Stimulated activated naive B cell treated with anti-CD40 and anti-IgM and Interleukin-4, amounts not matched to agents 10 μg/mL and 1 μg/mL and 100 μg/mL, for 72 hours (primary cell): ENCODE measurements at regions not wholly inside any gene's neighbourhood (a gene's known extent, or its start where the extent isn't known, plus 50 kb on each side); places are given as distances from the start of the nearest gene placed in this dataset.

Experiments used
- ATAC-seq, 2 donors: fragments of 150-1000 bp; cut with Tn5 transposase; replicated peaks; 2 replicates each; pipeline ENCODE4 v1.10.0; 2021; ENCODE audit warnings: moderate library complexity in 1 of 2
- DNase-seq: peaks from one replicate; pipeline ENCODE4 v3.0.0; 2021
- H3K27ac Mint-ChIP-seq: one replicate; pipeline ENCODE4 v1.8.0; 2022; ENCODE audit warnings: mild to moderate bottlenecking, mixed read lengths
- H3K27me3 Mint-ChIP-seq, 2 donors: one replicate each; pipeline ENCODE4 v1.8.0; 2022; ENCODE audit warnings: mixed read lengths in 2 of 2
- H3K36me3 Mint-ChIP-seq, 2 donors: one replicate each; pipeline ENCODE4 v1.8.0; 2022; ENCODE audit warnings: mixed read lengths in 2 of 2, mild to moderate bottlenecking in 1 of 2
- H3K4me1 Mint-ChIP-seq, 2 donors: one replicate each; pipeline ENCODE4 v1.8.0; 2022; ENCODE audit warnings: mixed read lengths in 2 of 2, mild to moderate bottlenecking in 1 of 2
- H3K4me3 Mint-ChIP-seq, 2 donors: one replicate each; pipeline ENCODE4 v1.8.0; 2022; ENCODE audit warnings: mild to moderate bottlenecking in 2 of 2, mixed read lengths in 2 of 2, moderate library complexity in 1 of 2
- H3K9me3 Mint-ChIP-seq, 2 donors: one replicate each; pipeline ENCODE4 v1.8.0; 2022; ENCODE audit warnings: mixed read lengths in 2 of 2, mild to moderate bottlenecking in 1 of 2

- H3K36me3 Mint-ChIP-seq: no peaks in the 10 kb centered on the region
- H3K4me3 Mint-ChIP-seq: no peak overlapping the region
- no peak overlapping the region for H3K27ac Mint-ChIP-seq
- no peaks in the 10 kb centered on the region for H3K4me1 Mint-ChIP-seq
- ATAC-seq (no peak), DNase-seq (no peak)
- peaks cover 9 to 12% of the 10 kb centered on the region in 2 donors for H3K27me3 Mint-ChIP-seq
- no peaks in the 10 kb centered on the region for H3K9me3 Mint-ChIP-seq
Observed at GRCh38 chr9:3773362-3774060, 247.7 kb upstream of the RFX3 start.

GRCh38 chr9:3769646-3770045, 243.8 kb upstream of the RFX3 start:
- Mint-ChIP-seq H3K27me3 (peaks cover 8 to 9% of the 10 kb centered on the region in 2 donors), H3K27ac (no peak overlapping the region), H3K9me3 (no peaks in the 10 kb centered on the region), H3K4me1 (no peaks in the 10 kb centered on the region), H3K36me3 (no peaks in the 10 kb centered on the region), H3K4me3 (no peak overlapping the region)
- no peak for ATAC-seq
- no peak for DNase-seq

- Mint-ChIP-seq H3K4me1 (no peaks in the 10 kb centered on the region), H3K27me3 (peaks cover 8 to 9% of the 10 kb centered on the region in 2 donors), H3K27ac (no peak overlapping the region), H3K36me3 (no peaks in the 10 kb centered on the region), H3K4me3 (no peak overlapping the region), H3K9me3 (no peaks in the 10 kb centered on the region)
- ATAC-seq: no peak
- no peak for DNase-seq
Observed at GRCh38 chr9:3768712-3769457, 243.1 kb upstream of the RFX3 start.

GRCh38 chr9:3768286-3768685, 242.5 kb upstream of the RFX3 start:
- peaks cover 8 to 9% of the 10 kb centered on the region in 2 donors for H3K27me3 Mint-ChIP-seq
- H3K36me3 Mint-ChIP-seq: no peaks in the 10 kb centered on the region
- H3K4me3 Mint-ChIP-seq: no peak overlapping the region
- DNase-seq (no peak), ATAC-seq (no peak)
- peaks cover 0 to 2% of the 10 kb centered on the region in 2 donors for H3K9me3 Mint-ChIP-seq
- H3K4me1 Mint-ChIP-seq: no peaks in the 10 kb centered on the region
- no peak overlapping the region for H3K27ac Mint-ChIP-seq

GRCh38 chr9:3762076-3762475, 236.3 kb upstream of the RFX3 start:
- Mint-ChIP-seq H3K36me3 (no peaks in the 10 kb centered on the region), H3K27ac (no peak overlapping the region), H3K27me3 (peaks cover 7 to 16% of the 10 kb centered on the region in 2 donors), H3K4me1 (peaks cover 3 to 10% of the 10 kb centered on the region in 2 donors), H3K9me3 (peaks cover 0 to 8% of the 10 kb centered on the region in 2 donors), H3K4me3 (no peak overlapping the region)
- ATAC-seq (no peak), DNase-seq (no peak)

- Mint-ChIP-seq H3K9me3 (peaks cover 0 to 8% of the 10 kb centered on the region in 2 donors), H3K4me3 (no peak overlapping the region), H3K27ac (no peak overlapping the region), H3K4me1 (peaks cover 3 to 10% of the 10 kb centered on the region in 2 donors), H3K27me3 (peaks cover 4 to 11% of the 10 kb centered on the region in 2 donors), H3K36me3 (no peaks in the 10 kb centered on the region)
- ATAC-seq (no peak), DNase-seq (no peak)
Observed at GRCh38 chr9:3760031-3760430, 234.2 kb upstream of the RFX3 start.

- Mint-ChIP-seq H3K9me3 (peaks cover 0 to 8% of the 10 kb centered on the region in 2 donors), H3K36me3 (no peaks in the 10 kb centered on the region), H3K4me1 (peaks cover 3 to 10% of the 10 kb centered on the region in 2 donors), H3K27me3 (peaks cover 4 to 11% of the 10 kb centered on the region in 2 donors), H3K27ac (no peak overlapping the region), H3K4me3 (no peak overlapping the region)
- ATAC-seq (no peak), DNase-seq (no peak)
Observed at GRCh38 chr9:3758816-3759576, 233.2 kb upstream of the RFX3 start.

GRCh38 chr9:3756071-3756470, 230.3 kb upstream of the RFX3 start:
- peaks cover 0 to 4% of the 10 kb centered on the region in 2 donors for H3K9me3 Mint-ChIP-seq
- peaks cover 3 to 10% of the 10 kb centered on the region in 2 donors for H3K4me1 Mint-ChIP-seq
- H3K27me3 Mint-ChIP-seq: peaks cover 4 to 11% of the 10 kb centered on the region in 2 donors
- H3K4me3 Mint-ChIP-seq: no peak overlapping the region
- no peaks in the 10 kb centered on the region for H3K36me3 Mint-ChIP-seq
- no peak overlapping the region for H3K27ac Mint-ChIP-seq
- DNase-seq (no peak), ATAC-seq (no peak)

- Mint-ChIP-seq H3K27ac (no peak overlapping the region), H3K27me3 (peaks cover 0 to 5% of the 10 kb centered on the region in 2 donors), H3K4me1 (no peaks in the 10 kb centered on the region), H3K9me3 (peaks cover 0 to 2% of the 10 kb centered on the region in 2 donors), H3K4me3 (no peak overlapping the region), H3K36me3 (no peaks in the 10 kb centered on the region)
- no peak for ATAC-seq
- DNase-seq: no peak
Observed at GRCh38 chr9:3751125-3751758, 225.4 kb upstream of the RFX3 start.

- Mint-ChIP-seq H3K4me3 (no peak overlapping the region), H3K27ac (no peak overlapping the region), H3K27me3 (peaks cover 0 to 5% of the 10 kb centered on the region in 2 donors), H3K4me1 (no peaks in the 10 kb centered on the region), H3K9me3 (peaks cover 0 to 3% of the 10 kb centered on the region in 2 donors), H3K36me3 (no peaks in the 10 kb centered on the region)
- no peak for ATAC-seq
- DNase-seq: no peak
Observed at GRCh38 chr9:3750321-3750720, 224.5 kb upstream of the RFX3 start.

- Mint-ChIP-seq H3K4me3 (no peak overlapping the region), H3K9me3 (peaks cover 0 to 3% of the 10 kb centered on the region in 2 donors), H3K27me3 (peaks cover 4 to 10% of the 10 kb centered on the region in 2 donors), H3K27ac (no peak overlapping the region), H3K4me1 (no peaks in the 10 kb centered on the region), H3K36me3 (no peaks in the 10 kb centered on the region)
- ATAC-seq (peak; percentile 39 to 56), DNase-seq (no peak)
Observed at GRCh38 chr9:3746296-3747275, 220.8 kb upstream of the RFX3 start.

- H3K27me3 Mint-ChIP-seq: peaks cover 8 to 10% of the 10 kb centered on the region in 2 donors
- H3K4me3 Mint-ChIP-seq: no peak overlapping the region
- no peaks in the 10 kb centered on the region for H3K4me1 Mint-ChIP-seq
- no peak overlapping the region for H3K27ac Mint-ChIP-seq
- ATAC-seq (no peak), DNase-seq (no peak)
- H3K36me3 Mint-ChIP-seq: no peaks in the 10 kb centered on the region
- peaks cover 0 to 2% of the 10 kb centered on the region in 2 donors for H3K9me3 Mint-ChIP-seq
Observed at GRCh38 chr9:3743901-3744413, 218.2 kb upstream of the RFX3 start.

GRCh38 chr9:3742586-3742985, 216.8 kb upstream of the RFX3 start:
- Mint-ChIP-seq H3K9me3 (peaks cover 0 to 2% of the 10 kb centered on the region in 2 donors), H3K27ac (no peak overlapping the region), H3K4me1 (no peaks in the 10 kb centered on the region), H3K4me3 (no peak overlapping the region), H3K36me3 (no peaks in the 10 kb centered on the region), H3K27me3 (peaks cover 5 to 8% of the 10 kb centered on the region in 2 donors)
- no peak for DNase-seq
- ATAC-seq: no peak
